Ecto neural progenitor cell (in vitro differentiated cells): ENCODE measurements at regions not wholly inside any gene's neighbourhood (a gene's known extent, or its start where the extent isn't known, plus 50 kb on each side); places are given as distances from the start of the nearest gene placed in this dataset.
"Not testable (repeated sequence)": the region's sequence is repeated elsewhere in the genome, so short reads cannot be mapped to it uniquely, and the experiment has no call there.

Source experiments
- DNase-seq: peaks from one replicate; pipeline ENCODE4 v3.0.0-alpha.2; 2018; ENCODE audit warnings: low spot score

GRCh38 chr3:18124501-18124900 lies 300.6 kb downstream of the SATB1 start:
- DNase-seq = no peak

DNA sequence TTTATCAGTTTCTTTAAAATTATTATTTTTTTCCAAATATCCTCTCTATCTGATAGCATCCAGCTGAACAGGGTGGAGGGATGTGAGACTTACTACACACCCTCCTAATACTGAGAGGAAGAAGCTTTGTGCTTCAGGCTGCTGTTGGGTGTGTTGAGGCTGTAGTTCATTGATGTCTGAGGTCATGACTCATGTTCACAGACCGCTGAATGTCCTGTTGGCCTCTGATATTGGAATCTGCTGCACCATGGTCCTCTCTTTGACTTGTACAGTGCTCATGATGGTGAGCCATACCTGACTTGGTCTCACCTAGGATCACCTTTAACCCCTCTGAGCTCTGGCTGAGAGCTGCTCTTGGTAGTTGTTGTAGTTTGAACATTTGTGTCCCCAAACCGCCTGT lies 302.9 kb downstream of the SATB1 start:
- DNase-seq = no peak

DNA sequence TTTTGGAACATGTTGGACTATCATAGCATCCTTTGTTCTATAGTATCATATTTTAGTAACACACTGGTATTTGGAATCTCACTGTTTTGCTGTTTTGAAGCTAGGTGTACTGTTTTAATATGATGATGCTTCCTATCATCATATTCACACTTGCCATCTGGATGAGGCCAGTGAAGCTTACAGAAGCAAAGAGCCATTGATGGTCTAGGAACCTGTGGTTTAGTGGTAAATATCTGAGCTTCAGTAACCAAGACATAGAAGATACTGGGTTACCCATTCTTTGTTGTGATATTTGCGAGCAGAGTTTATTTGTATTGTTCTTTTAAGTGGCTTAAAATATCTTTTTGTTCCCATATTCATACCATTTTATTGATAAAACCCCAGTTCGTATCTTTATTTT lies 304.1 kb downstream of the SATB1 start:
- DNase-seq = no peak

GRCh38 chr3:18119866-18120265 lies 305.3 kb downstream of the SATB1 start:
- DNase-seq = no peak

DNA sequence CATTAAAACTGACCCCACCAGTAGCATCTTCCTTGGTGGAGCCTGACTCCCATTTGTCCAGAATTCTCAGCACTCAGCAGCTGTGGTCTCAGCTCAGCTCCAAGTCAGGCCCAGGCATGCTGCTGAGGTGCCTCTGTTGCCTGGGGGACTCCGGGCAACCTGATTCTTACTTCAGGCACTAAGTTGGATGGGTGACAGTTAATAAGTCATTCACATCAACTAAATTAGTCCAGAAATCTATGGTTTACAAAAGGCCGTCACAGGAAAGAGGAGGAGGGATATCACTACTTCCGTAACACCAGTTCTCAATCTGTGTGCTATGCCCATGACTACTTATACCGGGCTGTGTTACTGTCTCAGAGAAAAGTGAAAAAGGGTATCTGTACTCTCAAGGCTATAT lies 310.2 kb downstream of the SATB1 start:
- DNase-seq = no peak

DNA sequence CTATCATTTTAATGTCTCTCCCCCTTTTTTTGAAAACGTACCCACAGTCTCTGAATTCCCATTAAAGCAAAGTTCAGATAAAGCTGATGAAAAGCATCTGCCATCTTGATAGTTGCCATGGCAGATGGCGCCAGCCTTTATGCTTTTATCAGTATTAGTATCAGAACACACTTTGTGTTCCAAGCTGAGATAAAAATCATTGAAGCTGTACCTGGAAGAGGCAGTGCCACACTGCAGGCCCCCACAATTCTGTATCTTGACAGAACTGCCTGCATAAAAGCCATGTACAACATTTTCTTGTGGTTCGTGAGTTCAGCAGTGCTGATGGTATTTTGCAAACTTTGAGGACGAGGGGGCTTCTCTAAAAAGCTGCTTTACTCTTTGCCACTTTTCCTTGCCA lies 311.7 kb downstream of the SATB1 start:
- DNase-seq = no peak

DNA sequence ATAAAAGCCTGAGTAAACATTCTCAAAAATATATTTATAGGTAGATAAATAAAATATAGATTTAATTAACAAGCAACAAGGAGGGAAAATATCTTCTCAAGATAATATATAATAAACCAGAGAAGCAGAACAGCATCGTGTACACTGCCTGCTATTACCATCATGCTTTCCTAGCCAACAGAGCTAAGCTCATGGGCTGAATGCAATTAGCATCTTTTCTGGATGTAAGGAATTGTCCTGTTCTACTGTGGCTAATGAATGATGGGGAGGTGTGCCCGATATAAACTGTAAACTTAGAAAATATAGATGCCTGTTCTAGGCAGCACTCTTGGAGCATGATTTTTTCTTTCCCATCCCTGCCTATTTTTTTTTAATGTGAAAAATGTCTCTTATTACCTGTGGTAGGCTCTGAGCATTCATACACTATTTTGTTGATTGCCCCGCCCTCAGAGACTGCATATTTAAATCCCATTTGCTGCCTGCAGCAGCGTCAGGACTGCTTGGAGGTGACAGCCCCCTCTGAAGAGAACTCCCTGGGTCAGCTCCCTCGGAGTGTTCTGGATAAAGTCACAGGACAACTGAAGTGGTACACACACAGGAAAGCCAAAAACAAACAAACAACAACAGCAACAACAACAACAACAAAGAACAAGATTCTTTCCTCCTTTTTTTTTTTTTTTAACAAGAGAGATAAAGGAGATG lies 312.3 kb downstream of the SATB1 start:
- DNase-seq = no peak

DNA sequence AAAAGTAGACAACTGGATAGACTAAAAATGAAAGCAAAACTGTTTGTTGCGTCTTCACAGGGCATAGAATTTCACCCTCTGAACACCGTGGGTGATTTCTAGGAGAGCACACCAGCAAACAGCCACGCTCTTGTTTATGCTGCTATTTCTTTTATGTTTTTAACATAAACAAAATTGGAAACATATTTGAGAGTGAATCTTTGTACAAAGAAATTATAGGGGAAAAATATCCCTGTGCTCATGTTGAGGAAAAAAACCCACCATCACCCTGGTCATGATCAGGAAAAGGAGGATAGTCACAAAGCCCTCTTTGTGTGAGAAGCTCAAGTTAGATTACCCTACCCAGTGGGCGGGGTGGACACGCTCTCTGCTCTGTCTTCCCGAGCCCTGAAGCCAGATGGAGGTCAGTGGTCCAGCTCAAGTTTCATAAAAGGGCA lies 313.3 kb downstream of the SATB1 start:
- DNase-seq = peak; percentile 54

DNA sequence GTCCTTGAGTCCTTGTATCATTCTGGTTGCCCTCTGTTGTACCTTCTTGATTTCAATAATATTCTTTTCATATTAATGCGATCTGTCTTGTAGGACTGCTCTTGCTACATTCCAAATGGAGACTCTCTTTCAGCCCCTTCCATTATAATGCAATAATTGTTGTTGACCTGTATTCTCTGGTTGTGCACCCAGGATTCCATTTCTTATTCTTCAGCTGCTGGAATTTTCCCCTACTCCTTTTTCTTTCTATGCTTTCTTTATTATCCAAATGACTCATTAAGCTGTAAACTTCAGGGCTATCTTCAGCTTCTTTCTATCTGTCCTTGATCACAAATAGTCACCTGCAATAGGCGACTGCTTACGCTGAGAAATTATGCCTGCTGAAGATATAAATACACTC lies 321.5 kb downstream of the SATB1 start:
- no peak for DNase-seq

DNA sequence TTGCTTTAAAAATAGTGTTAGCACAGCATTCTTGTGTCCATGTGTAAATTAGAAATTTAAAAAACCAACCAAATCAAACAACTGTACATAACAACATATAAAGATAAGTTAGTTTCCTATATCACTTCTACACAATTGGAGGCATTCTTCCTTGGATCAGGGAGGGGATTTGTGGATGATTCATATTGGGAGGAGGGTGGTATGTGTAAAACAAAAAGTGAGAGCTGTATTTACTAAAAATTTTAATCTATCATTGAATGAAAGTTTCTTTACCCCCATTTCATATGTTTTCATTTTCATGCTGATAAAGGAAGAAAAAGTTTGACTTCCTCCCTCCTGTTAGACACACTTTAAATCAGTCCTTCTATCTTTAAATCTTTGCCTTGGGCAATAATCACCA lies 325.0 kb downstream of the SATB1 start:
- DNase-seq = no peak

DNA sequence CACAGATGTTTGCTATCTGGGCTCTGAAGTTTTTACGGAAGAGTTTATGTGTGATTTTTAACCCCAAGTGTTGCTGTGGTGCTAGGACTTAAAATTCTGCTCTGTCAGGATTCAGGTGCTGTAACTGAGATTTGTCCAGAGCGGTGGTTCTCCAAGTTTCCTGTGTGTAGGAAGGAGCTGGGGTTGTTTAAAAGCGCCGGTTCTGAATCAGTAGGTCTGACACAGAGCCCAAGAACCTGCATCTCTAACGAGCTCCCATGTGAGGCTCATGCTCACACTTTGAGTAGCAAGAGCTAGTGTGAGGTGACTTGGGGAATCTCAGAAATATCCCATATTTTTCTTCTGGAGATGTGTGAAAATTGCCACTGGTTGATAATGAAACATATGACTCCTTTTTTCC lies 325.5 kb downstream of the SATB1 start:
- no peak for DNase-seq

DNA sequence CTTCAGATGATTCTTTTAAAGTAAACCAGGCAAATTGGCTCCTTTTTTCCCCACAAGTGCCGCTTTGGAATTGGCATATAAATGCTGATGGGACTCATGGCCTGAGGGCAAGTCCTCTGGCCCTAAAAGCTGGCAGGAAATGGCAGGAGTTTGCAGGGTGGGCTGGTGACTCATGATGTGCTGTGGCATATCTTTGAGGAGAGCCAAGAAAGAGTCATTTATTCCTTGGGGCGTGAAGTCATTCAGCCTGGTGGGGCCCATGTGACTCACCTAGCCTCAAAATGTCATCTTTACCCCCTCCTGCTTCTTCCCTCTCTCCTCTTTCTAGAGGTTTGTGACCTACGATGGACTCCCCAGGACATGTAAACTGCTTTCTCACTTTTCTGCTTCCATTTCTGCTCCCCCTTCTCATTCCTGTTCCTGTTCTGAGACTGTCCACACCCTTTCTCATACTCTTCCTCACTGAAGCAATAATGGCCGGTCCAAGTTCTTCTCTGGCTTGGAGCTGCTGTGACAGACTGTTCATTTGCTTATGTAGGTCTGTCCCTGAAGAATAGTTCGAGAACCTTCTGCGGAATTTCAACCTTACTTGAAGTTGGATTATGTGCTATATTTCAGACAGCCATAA lies 326.1 kb downstream of the SATB1 start:
- DNase-seq = no peak

DNA sequence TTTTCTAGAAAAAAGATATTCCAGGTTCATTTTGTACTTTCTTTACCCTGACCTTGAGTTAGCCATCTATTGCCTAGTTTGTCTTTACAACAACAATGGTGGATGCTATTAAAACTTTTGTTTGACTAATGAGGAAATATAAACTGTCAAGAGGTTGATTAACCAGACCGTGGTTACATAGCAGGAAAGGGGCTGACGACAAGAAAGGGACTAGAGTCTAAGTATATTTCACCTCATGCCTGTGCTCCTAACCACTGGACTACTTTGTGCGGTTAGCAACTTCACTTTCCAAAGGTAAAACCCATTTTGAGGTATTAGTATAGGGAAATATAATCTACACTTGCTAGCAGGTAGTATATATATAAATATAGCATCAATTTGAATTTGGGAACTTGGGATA lies 327.1 kb downstream of the SATB1 start:
- DNase-seq = no peak

GRCh38 chr3:18097473-18097872 lies 327.7 kb downstream of the SATB1 start:
- no peak for DNase-seq

DNA sequence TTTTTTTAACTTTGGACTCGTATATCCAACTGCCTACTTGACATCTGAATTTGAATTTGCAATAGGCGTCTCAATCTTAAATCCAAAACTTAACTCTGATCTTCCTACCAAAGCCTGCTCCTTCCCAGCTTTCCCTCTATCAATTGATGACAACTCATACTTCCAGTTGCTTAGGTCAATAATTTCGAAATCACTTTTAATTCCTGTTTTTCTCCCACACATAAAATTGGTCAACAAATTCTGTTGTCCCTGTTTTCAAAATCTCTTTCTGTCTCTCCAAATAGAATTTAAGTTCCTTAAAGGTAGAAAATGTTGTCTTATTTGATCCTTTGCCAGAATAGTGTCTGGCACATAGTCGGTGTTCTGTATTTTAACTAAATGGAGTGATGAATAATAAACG lies 332.4 kb downstream of the SATB1 start:
- no peak for DNase-seq

DNA sequence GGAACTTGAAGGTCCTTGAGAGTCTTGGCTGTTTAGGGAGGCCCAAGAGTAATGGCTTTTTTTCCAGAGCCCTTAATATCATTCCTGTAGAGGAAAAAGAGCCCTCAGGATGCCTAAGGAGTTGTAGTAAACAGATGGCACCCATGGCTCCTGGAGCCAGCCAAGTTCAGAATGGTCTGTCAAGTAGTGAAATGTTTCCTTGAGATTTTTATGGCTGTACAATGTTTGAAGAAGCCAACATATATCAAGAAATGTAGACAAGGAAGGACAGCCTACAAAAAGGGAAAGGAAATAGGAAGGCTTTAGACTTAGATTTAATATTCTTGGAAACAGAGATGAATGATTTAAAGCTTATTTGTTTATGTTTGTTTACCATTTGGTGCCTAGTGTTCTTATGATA lies 334.8 kb downstream of the SATB1 start:
- DNase-seq = no peak

- DNase-seq = no peak
Measured at GRCh38 chr3:18087988-18088387, 337.2 kb downstream of the SATB1 start.

GRCh38 chr3:18086760-18087159 lies 338.4 kb downstream of the SATB1 start:
- no peak for DNase-seq

DNA sequence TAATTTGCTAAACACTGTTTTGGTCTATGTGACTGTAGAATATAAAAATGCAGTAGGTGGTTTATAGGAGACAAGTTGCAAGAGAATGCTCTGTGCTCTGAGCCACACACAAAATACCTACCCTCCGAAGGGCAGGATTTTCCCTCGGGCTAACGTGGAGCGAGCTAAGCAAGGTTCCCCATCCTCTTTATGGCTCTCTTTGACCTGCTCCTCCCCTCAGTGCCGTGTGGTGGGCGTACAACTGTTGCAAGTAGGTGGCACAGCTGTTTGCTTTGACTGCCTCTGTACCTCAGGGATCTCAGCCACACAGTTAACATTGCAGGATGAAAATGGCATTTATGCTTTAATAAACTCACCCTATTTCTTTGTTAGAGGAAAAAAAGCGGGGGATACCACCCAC lies 339.1 kb downstream of the SATB1 start:
- no peak for DNase-seq

GRCh38 chr3:18085429-18085828 lies 339.7 kb downstream of the SATB1 start:
- DNase-seq = no peak

DNA sequence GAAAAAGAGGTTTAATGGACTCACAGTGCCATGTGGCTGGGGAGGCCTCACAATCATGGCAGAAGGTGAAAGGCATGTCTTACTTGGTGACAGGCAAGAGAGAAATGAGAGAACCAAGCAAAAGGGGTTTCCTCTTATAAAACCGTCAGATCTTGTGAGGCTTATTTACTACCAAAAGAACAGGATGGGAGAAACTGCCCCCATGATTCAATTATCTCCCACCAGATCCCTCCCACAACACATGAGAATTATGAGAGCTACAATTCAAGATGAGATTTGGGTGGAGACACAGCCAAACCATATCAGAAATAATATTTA lies 340.8 kb upstream of the TBC1D5 start:
- DNase-seq = not testable (repeated sequence)

DNA sequence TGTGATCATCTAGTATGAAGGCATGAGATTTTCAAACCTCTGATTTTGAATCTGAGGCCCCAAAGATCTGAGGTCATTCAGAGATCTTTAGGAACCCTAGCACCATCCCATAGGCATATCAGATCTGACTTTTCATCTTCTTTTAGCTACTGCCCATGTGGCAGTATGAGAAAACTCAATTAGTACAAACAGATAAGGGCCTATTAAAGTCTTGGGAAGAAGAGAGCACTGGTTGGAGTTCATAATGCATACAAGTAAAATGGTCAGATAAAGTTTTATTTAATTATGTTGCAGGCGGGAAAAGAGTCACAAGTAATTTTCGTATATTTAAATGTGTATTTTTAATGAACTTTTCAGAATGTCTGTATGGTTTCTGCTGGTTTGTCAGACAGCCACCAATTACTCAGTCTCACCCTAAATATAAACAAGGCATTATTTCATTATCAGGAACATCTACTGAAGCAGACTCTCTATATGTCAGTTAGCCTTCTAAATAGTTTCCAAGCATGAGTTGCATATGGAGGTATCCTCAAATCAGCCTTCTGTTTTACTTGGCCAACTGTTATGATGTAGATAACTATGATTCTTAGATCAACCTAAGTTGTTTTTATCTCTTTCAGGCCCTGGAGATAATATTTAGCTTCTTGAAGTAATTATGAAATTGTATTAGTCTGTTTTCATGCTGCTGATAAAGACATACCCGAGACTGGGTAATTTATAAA lies 340.3 kb upstream of the TBC1D5 start:
- DNase-seq = no peak

GRCh38 chr3:18080198-18080689 lies 337.8 kb upstream of the TBC1D5 start:
- no peak for DNase-seq
